GM19035 (cell line): ENCODE measurements at regions not wholly inside any gene's neighbourhood (a gene's known extent, or its start where the extent isn't known, plus 50 kb on each side); places are given as distances from the start of the nearest gene placed in this dataset.
"Not testable (repeated sequence)": the region's sequence is repeated elsewhere in the genome, so short reads cannot be mapped to it uniquely, and the experiment has no call there.

Experiments
- ATAC-seq: cut with Tn5 transposase; IDR thresholded peaks from one replicate; pipeline ENCODE4 v1.9.1; 2021; ENCODE audit not compliant: unreplicated experiment

DNA sequence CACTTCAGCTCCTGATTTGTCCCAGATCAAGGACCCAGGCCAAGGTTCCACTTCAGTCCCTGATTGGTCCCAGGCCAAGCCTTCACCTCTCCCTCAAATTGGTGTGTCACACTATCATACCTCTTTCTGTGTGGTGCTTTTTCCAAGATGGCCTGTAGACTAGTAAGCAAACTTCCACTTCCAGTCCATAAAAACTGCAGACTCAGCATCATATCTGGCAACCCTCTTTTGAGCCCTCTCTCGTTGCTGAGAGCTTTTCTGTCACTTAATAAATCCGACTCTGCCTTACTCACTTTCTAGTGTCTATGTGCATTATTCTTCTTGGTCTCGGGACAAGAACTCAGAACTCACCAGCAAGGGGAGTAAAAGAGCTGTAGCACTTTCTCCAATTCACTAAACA is 1395.1 kb downstream of the LRFN5 start:
- no peak for ATAC-seq

GRCh38 chr14:42994051-42994736 is 1387.5 kb downstream of the LRFN5 start:
- ATAC-seq = no peak

DNA sequence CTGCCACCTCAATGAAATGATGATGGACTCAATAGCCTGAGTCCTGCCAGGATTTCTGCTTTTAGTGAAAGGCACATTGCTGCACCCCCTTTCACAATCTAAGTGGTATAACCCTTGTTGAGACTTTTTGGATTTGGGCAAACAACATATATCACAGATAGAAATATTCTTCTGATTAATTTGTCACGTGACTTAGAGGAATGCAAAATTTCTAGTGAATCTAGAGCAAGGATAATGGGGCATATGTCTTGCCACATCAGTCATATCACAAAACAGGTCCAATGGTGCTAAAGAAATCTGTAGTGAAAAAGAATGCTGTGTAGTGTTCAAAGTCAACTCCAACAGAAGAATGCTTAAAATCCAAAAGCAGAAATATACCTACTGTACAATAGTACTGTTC is 1386.3 kb downstream of the LRFN5 start:
- no peak for ATAC-seq

GRCh38 chr14:42980419-42980818 is 1373.7 kb downstream of the LRFN5 start:
- ATAC-seq = no peak

DNA sequence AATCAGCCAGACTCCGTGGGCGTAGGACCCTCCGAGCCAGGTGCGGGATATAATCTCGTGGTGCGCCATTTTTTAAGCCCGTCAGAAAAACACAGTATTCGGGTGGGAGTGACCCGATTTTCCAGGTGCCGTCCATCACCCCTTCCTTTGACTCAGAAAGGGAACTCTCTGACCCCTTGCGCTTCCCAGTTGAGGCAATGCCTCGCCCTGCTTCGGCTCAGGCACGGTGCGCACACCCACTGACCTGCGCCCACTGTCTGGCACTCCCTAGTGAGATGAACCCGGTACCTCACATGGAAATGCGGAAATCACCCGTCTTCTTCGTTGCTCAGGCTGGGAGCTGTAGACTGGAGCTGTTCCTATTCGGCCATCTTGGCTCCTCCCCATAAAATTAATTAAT is 1366.5 kb downstream of the LRFN5 start:
- ATAC-seq = not testable (repeated sequence)

DNA sequence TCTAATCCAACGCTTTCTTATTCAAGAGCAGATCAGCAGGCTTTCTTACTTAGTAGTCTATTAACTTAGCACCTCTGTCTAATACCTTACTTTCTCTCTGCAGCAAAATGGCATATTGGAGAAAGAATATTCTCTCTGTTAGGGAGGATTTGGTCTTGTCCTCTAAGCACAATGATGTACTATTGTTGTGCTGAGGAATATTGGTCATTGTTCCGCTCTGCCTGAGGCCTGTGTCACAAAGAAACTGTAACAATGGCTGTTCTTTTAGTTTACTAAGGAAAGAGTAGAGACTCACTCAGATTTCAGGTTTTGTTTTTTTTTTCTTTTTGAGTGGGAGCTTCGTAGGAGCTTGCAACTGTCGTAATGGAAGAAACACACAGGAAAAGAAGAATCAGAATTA is 1358.8 kb downstream of the LRFN5 start:
- no peak for ATAC-seq

DNA sequence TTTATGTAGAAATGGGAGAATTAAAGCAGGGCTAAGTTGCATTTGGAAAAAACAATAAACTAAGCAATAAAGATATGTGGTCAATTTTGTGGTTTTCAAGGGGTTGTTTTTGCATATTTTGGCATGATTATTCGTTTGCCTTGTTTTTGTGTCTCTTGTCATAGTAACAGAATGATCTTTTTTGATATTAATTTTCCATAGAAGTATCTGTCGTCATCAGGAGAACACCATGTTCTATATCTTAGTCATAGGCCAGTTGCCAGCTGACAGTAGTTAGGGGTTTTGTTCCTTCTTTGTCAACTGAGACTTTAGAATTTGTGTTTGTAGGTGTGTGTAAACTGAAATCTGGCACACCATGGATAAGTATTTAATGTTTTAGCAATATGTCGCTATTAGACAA is 1354.8 kb downstream of the LRFN5 start:
- ATAC-seq = no peak

DNA sequence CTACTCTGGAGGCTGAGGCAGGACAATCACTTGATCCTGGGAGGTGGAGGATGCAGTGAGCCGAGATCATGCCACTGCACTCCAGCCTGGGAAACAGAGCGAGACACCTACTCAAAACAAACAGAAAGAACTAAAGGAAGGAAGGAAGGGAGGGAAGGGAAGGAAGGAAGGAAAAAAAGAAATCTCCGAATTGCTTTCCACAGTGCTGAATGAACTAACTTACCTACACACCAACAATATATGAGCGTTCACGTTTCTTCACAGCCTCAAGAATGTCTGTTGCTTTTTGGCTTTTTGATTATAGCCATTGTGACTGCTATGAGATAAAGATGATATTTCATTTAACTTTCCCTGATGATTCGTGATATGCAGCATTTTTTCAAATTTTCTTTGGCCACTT is 1343.7 kb downstream of the LRFN5 start:
- ATAC-seq = no peak

GRCh38 chr14:42947991-42948390 is 1341.3 kb downstream of the LRFN5 start:
- ATAC-seq = no peak

GRCh38 chr14:42944284-42944683 is 1337.6 kb downstream of the LRFN5 start:
- no peak for ATAC-seq

DNA sequence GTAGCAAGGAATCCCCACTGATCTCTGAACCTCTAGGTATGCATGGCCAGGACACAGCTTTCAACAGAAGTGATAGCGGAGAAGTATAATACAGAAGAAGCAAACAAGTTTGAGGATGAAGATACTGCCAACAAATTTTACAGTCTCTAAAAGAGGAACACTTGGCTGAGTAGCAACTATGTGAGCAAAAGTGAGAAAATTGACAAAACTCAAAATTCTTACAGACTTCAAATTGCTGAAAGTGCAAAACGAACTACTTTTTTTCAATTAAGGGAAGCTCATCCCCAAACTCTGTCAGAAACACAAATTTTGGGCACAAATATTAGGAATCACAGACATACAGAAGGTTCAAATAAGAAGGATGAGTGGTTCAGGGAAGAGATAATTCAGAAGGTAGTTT is 1324.6 kb downstream of the LRFN5 start:
- ATAC-seq = no peak

DNA sequence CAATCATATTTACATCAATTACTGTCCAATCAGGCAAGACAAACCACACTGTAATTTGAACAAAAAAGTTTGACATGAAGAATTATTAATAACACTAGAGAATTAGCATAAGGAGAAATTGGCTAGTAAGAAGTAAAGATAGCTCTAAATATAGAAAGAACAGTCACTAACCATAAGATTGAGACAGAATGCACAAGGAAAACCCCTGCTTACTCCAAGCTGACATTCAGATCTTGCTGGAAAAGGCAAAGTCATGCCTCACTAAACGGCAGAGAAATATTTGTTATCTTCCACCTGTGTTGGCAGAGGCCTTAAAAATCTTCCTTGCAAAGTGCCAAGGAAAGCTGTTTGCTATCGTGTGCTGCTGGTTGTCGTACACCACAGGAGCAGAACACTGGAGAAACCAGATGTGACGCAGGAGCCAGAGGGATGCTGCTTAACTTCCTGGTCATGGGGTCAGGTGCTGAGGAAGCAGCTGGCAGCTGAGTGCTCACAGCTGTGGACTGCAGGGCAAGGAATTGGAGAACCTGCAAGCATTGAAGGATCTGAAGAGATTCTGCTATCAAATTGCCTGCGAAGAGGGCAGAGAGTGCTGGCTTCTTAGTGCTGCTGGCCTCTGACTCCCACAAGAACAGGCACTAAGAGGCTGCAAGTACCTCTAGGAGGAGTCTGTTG is 1323.3 kb downstream of the LRFN5 start:
- ATAC-seq = no peak

- ATAC-seq = no peak
Measured at GRCh38 chr14:42927313-42927712, 1320.6 kb downstream of the LRFN5 start.

DNA sequence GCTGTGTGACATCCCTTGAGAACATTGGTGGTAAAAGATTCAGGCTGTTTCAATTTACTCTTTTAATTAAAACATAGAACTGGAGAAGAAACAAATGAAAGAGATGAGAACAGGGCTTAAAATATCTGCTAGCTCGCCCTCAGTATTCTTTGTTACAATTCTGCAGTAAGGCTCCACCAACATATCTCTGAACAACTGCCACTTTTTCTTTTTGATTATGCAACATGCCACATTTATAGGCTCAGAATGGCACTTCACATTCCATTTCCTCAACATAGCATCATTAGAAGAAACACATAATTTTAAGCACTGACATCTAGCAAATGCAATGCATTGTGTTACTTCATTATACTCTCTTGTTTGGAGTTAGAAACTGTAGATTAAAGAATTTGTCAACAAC is 1315.2 kb downstream of the LRFN5 start:
- ATAC-seq = no peak

DNA sequence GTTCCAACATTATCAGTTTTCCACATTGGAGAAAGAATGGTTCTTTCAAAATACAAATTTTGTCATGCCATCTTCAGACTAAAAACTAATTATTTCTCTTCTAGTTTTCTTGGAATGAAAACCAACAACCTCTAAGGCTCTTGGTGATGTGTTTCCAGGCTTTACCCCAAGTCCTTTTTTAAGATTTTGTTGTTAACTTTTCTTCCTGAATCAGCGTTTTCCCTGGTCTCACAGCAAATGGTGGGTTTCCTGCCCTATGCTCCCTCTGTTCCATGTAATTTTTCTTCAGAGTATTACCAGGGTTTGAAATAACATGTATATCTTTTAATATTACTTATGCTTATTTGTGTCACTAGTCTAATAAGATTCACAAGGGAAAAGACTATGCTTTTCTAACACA is 1311.9 kb downstream of the LRFN5 start:
- no peak for ATAC-seq

GRCh38 chr14:42911642-42912041 is 1305.0 kb downstream of the LRFN5 start:
- ATAC-seq = no peak

- ATAC-seq = no peak
Measured at GRCh38 chr14:42909659-42910058, 1303.0 kb downstream of the LRFN5 start.

DNA sequence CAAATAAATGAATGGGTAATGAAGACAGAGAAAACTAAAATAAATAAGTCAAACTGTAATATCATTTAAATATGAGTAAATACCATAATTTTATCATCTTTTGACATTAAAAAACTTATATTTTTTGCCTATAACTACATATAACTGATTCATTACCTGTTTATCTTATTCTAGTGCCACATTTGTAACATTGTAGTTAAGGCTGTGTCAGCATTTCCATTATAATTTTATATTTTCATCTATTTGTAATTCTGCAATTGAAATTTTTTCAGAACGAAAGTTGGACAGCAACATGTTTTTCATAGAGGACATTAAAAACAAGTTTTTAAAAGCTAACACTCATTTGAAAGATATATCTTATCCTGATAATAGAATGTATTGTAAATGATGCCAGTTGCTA is 1286.5 kb downstream of the LRFN5 start:
- no peak for ATAC-seq

GRCh38 chr14:42884100-42884499 is 1277.4 kb downstream of the LRFN5 start:
- ATAC-seq = no peak

DNA sequence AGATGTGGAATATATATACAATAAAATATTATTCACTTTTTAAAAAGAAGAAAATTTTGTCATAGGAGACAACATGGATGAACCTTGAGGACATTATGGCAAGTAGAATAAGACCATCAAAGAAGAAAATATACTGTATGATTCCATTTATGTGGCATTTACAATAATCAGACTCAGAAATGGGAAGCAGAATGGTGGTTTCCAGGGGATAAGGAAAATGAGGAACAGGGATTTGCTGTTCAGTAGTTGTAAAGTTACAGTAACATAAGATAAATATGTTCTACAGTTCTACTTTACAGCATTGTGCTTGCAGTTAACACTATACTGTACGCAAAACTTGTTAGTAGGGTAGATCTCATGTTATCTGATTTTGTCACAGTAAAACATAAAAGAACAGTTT is 1271.0 kb downstream of the LRFN5 start:
- no peak for ATAC-seq

DNA sequence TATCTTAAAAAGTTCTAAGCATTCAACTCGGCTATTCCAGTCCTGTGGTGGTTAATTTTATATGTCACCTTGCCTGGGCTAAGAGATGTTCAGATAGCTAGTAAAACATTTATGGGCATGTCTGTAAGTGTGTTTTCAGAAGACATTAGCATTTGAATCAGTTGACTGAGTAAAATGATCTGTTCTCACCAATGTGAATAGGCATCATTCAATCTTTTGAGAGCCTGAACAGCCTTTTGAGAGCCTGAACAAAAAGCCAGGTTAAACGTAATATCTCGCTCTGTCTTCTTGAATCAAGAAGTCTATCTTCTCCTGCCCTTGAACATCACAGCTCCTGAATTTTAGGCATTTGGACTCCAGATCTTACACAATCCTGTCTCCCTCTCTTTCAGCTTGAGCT is 1266.1 kb downstream of the LRFN5 start:
- no peak for ATAC-seq

- no peak for ATAC-seq
Measured at GRCh38 chr14:42869681-42870080, 1263.0 kb downstream of the LRFN5 start.

GRCh38 chr14:42862114-42862513 is 1255.4 kb downstream of the LRFN5 start:
- ATAC-seq = no peak
